DMS 273 (cell line): ENCODE measurements at regions not wholly inside any gene's neighbourhood (a gene's known extent, or its start where the extent isn't known, plus 50 kb on each side); places are given as distances from the start of the nearest gene placed in this dataset.
"Not testable (repeated sequence)": the region's sequence is repeated elsewhere in the genome, so short reads cannot be mapped to it uniquely, and the experiment has no call there.

Source experiments
- DNase-seq: peaks from one replicate; lab custom pipeline; 2025; ENCODE audit not compliant: unreplicated experiment; lab: John Stamatoyannopoulos, UW

- not testable (repeated sequence) for DNase-seq
These were observed 325.7 kb upstream of the PIK3R1 start for GRCh38 chr5:67889870-67890269.

GRCh38 chr5:67887748-67888161, 327.8 kb upstream of the PIK3R1 start:
- DNase-seq = no peak

GRCh38 chr5:67886761-67887160, 328.8 kb upstream of the PIK3R1 start:
- no peak for DNase-seq

- DNase-seq = no peak
These were observed 334.7 kb upstream of the PIK3R1 start for GRCh38 chr5:67880876-67881275.

- no peak for DNase-seq
These were observed 335.1 kb upstream of the PIK3R1 start for GRCh38 chr5:67880511-67880805.

- DNase-seq = no peak
These were observed 335.7 kb upstream of the PIK3R1 start for GRCh38 chr5:67879620-67880510.

- no peak for DNase-seq
These were observed 336.6 kb upstream of the PIK3R1 start for GRCh38 chr5:67878933-67879332.

GRCh38 chr5:67876371-67876770, 339.2 kb upstream of the PIK3R1 start:
- no peak for DNase-seq

- no peak for DNase-seq
These were observed 340.0 kb upstream of the PIK3R1 start for GRCh38 chr5:67875601-67876000.

- DNase-seq = no peak
These were observed 341.6 kb upstream of the PIK3R1 start for GRCh38 chr5:67873935-67874334.

- DNase-seq = no peak
These were observed 344.9 kb upstream of the PIK3R1 start for GRCh38 chr5:67870662-67871061.

GRCh38 chr5:67864335-67864734, 351.2 kb upstream of the PIK3R1 start:
- DNase-seq = not testable (repeated sequence)

- DNase-seq = no peak
These were observed 357.0 kb upstream of the PIK3R1 start for GRCh38 chr5:67858471-67859031.

GRCh38 chr5:67857502-67857901, 358.1 kb upstream of the PIK3R1 start:
- no peak for DNase-seq

GRCh38 chr5:67855523-67855922, 360.0 kb upstream of the PIK3R1 start:
- DNase-seq = peak; percentile 75

- DNase-seq = not testable (repeated sequence)
These were observed 364.6 kb upstream of the PIK3R1 start for GRCh38 chr5:67850906-67851305.

GRCh38 chr5:67844924-67845323, 370.6 kb upstream of the PIK3R1 start:
- no peak for DNase-seq

GRCh38 chr5:67842806-67843205, 372.8 kb upstream of the PIK3R1 start:
- peak; percentile 76 for DNase-seq

- not testable (repeated sequence) for DNase-seq
These were observed 378.3 kb upstream of the PIK3R1 start for GRCh38 chr5:67837225-67837624.

GRCh38 chr5:67836496-67836895, 379.1 kb upstream of the PIK3R1 start:
- DNase-seq = not testable (repeated sequence)

GRCh38 chr5:67831048-67831447, 384.5 kb upstream of the PIK3R1 start:
- no peak for DNase-seq

GRCh38 chr5:67827541-67827940, 388.0 kb upstream of the PIK3R1 start:
- no peak for DNase-seq

GRCh38 chr5:67824852-67825251, 390.7 kb upstream of the PIK3R1 start:
- no peak for DNase-seq
